HEK293 (cell line): ENCODE measurements at regions not wholly inside any gene's neighbourhood (a gene's known extent, or its start where the extent isn't known, plus 50 kb on each side); places are given as distances from the start of the nearest gene placed in this dataset.

Experiments
- CTCF ChIA-PET: fragments of 350-600 bp; formaldehyde crosslinking; extraction: SDS; loops from one replicate; lab custom pipeline; 2021; ENCODE audit warnings: antibody characterized with exemption; lab: Yijun Ruan, JAX
- POLR2A ChIA-PET: fragments of 300-600 bp; formaldehyde crosslinking; extraction: SDS; loops from one replicate; lab custom pipeline; 2020; ENCODE audit warnings: antibody characterized with exemption, inconsistent platforms; lab: Yijun Ruan, JAX
- H3K27ac ChIP-seq: fragments of 200-500 bp; sonication (Bioruptor generic); 2 replicates; pipeline ENCODE4 v1.5.1; 2014; ENCODE audit warnings: low read depth, low read length, control low read depth, inconsistent platforms; ENCODE audit errors: extremely low read depth
- H3K36me3 ChIP-seq, 2 experiments: fragments of 200-500 bp in 1 of 2; sonication (Bioruptor generic) in 1 of 2; 1 replicate in 1 of 2; 2 replicates in 1 of 2; pipeline ENCODE4 v1.5.1; 2014 to 2017; ENCODE audit warnings: inconsistent platforms in 2 of 2, low read length in 2 of 2; ENCODE audit not compliant: control insufficient read depth in 2 of 2, insufficient read depth in 1 of 2
- H3K4me1 ChIP-seq: fragments of 200-500 bp; sonication (Bioruptor generic); 2 replicates; pipeline ENCODE4 v1.5.1; 2014; ENCODE audit warnings: mild to moderate bottlenecking, low read length, inconsistent platforms; ENCODE audit not compliant: control insufficient read depth, insufficient read depth
- H3K4me3 ChIP-seq: 2 replicates; pipeline ENCODE4 v1.5.1; 2011; ENCODE audit warnings: low read depth, mild to moderate bottlenecking, control low read depth, low read length, moderate library complexity
- H3K9me3 ChIP-seq: fragments of 200-500 bp; sonication (Bioruptor generic); 2 replicates; pipeline ENCODE4 v1.5.1; 2014; ENCODE audit warnings: low read depth, low read length, inconsistent platforms; ENCODE audit not compliant: control insufficient read depth, insufficient read depth
- EGR2 ChIP-seq: fragments of 450-650 bp; formaldehyde crosslinking; IDR thresholded peaks from 2 replicates; pipeline ENCODE4 v1.5.1; 2016; ENCODE audit warnings: low read depth, missing biosample characterization, missing genetic modification characterization
- KLF7 ChIP-seq: fragments of 450-650 bp; formaldehyde crosslinking; IDR thresholded peaks from 2 replicates; pipeline ENCODE4 v1.5.1; 2016; ENCODE audit warnings: missing biosample characterization, missing genetic modification characterization, borderline replicate concordance
- MEIS1 ChIP-seq: sonication (generic); formaldehyde crosslinking; IDR thresholded peaks from 2 replicates; pipeline ENCODE4 v1.8.1; 2022; ENCODE audit warnings: missing genetic modification reagents, mild to moderate bottlenecking, borderline replicate concordance
- SALL2 ChIP-seq: fragments of 450-650 bp; formaldehyde crosslinking; IDR thresholded peaks from 2 replicates; pipeline ENCODE4 v1.5.0; 2017; ENCODE audit warnings: missing biosample characterization, mild to moderate bottlenecking, missing genetic modification characterization, borderline replicate concordance
- TCF7L2 ChIP-seq: IDR thresholded peaks from 2 replicates; pipeline ENCODE4 v1.6.1; 2011; ENCODE audit warnings: low read depth, mild to moderate bottlenecking, inconsistent platforms, low read length, moderate library complexity, borderline replicate concordance
- ZBTB1 ChIP-seq: fragments of 450-650 bp; formaldehyde crosslinking; IDR thresholded peaks from 2 replicates; pipeline ENCODE4 v1.5.1; 2016; ENCODE audit warnings: missing biosample characterization, missing genetic modification characterization
- ZBTB20 ChIP-seq: fragments of 450-650 bp; formaldehyde crosslinking; IDR thresholded peaks from 2 replicates; pipeline ENCODE4 v1.5.1; 2016; ENCODE audit warnings: missing biosample characterization, missing genetic modification characterization
- ZFHX2 ChIP-seq: fragments of 450-650 bp; formaldehyde crosslinking; conservative IDR thresholded peaks from 2 replicates; pipeline ENCODE4 v1.5.1; 2016; ENCODE audit warnings: missing biosample characterization, missing genetic modification characterization
- ZNF10 ChIP-seq: fragments of 450-650 bp; formaldehyde crosslinking; IDR thresholded peaks from 2 replicates; pipeline ENCODE4 v1.5.1; 2017; ENCODE audit warnings: missing biosample characterization, missing genetic modification characterization
- ZNF202 ChIP-seq: fragments of 450-650 bp; formaldehyde crosslinking; IDR thresholded peaks from 2 replicates; pipeline ENCODE4 v1.5.1; 2016; ENCODE audit warnings: missing biosample characterization, missing genetic modification characterization, borderline replicate concordance
- ZNF214 ChIP-seq: fragments of 450-650 bp; formaldehyde crosslinking; IDR thresholded peaks from 2 replicates; pipeline ENCODE4 v1.5.1; 2017; ENCODE audit warnings: missing biosample characterization, mild to moderate bottlenecking, missing genetic modification characterization, borderline replicate concordance
- ZNF416 ChIP-seq: fragments of 450-650 bp; formaldehyde crosslinking; IDR thresholded peaks from 2 replicates; pipeline ENCODE4 v1.5.1; 2016; ENCODE audit warnings: missing biosample characterization, missing genetic modification characterization
- ZNF426 ChIP-seq: fragments of 450-650 bp; formaldehyde crosslinking; IDR thresholded peaks from 2 replicates; pipeline ENCODE4 v1.5.1; 2017; ENCODE audit warnings: missing biosample characterization, missing genetic modification characterization, mild to moderate bottlenecking, inconsistent platforms, moderate library complexity
- ZNF677 ChIP-seq: fragments of 450-650 bp; IDR thresholded peaks from 2 replicates; pipeline ENCODE4 v1.5.0; 2018; ENCODE audit warnings: missing biosample characterization, mild to moderate bottlenecking, missing genetic modification characterization, moderate library complexity
- ZNF707 ChIP-seq: fragments of 450-650 bp; formaldehyde crosslinking; IDR thresholded peaks from 2 replicates; pipeline ENCODE4 v1.5.1; 2016; ENCODE audit warnings: missing biosample characterization, missing genetic modification characterization
- TF ChIP-seq, protein P1 (sequence below): fragments of 450-650 bp; formaldehyde crosslinking; IDR thresholded peaks from 2 replicates; pipeline ENCODE4 v1.5.1; 2016; ENCODE audit warnings: missing biosample characterization, missing genetic modification characterization
- TF ChIP-seq, protein P2 (sequence below): fragments of 450-650 bp; formaldehyde crosslinking; IDR thresholded peaks from 2 replicates; pipeline ENCODE4 v1.5.1; 2017; ENCODE audit warnings: missing biosample characterization, missing genetic modification characterization
- TF ChIP-seq, protein P3 (sequence below): fragments of 450-650 bp; formaldehyde crosslinking; IDR thresholded peaks from 2 replicates; pipeline ENCODE4 v1.5.1; 2016; ENCODE audit warnings: missing biosample characterization, missing genetic modification characterization
- TF ChIP-seq, protein P4 (sequence below): fragments of 450-650 bp; formaldehyde crosslinking; IDR thresholded peaks from 2 replicates; pipeline ENCODE4 v1.5.1; 2017; ENCODE audit warnings: missing biosample characterization, missing genetic modification characterization
- TF ChIP-seq, protein P5 (sequence below): fragments of 450-650 bp; formaldehyde crosslinking; IDR thresholded peaks from 2 replicates; pipeline ENCODE4 v1.5.1; 2016; ENCODE audit warnings: missing biosample characterization, missing genetic modification characterization

DNA sequence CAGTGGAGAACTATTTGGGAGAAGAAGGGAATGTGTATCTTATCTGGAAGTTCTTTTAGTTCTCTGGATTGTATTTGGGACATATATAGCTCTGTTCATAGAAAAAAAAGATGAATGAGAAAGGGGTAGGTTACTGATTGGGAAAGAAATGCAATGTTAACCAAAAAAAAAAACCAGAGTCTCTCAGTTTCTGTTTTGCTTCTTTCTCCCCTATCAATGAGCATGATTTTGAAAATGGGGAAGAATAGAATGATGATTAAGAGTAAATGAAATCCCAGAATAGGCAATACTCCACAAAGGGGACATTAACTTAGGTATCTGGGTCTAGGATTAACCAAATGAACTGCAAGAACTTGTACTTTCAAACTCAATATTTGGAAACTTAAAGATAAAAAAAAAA lies 92.9 kb downstream of the RHOU start:
- no peak overlapping the region for H3K4me3 ChIP-seq
- peaks cover 17% of the 10 kb centered on the region for H3K4me1 ChIP-seq
- H3K9me3 ChIP-seq: no peaks in the 10 kb centered on the region
- H3K27ac ChIP-seq: no peak overlapping the region
- POLR2A ChIA-PET: interaction anchor here (0.7 to 1.8 kb wide), 2 partner anchors 11 to 75 kb away, joined by 3 to 5 read pairs; no protein-coding TSS in a partner anchor
- TF ChIP-seq ZNF677 (tag by site-specific recombination): no peak
- TF ChIP-seq KLF7: no peak
- TF ChIP-seq ZNF10: no peak
- TF ChIP-seq, protein P1, sequence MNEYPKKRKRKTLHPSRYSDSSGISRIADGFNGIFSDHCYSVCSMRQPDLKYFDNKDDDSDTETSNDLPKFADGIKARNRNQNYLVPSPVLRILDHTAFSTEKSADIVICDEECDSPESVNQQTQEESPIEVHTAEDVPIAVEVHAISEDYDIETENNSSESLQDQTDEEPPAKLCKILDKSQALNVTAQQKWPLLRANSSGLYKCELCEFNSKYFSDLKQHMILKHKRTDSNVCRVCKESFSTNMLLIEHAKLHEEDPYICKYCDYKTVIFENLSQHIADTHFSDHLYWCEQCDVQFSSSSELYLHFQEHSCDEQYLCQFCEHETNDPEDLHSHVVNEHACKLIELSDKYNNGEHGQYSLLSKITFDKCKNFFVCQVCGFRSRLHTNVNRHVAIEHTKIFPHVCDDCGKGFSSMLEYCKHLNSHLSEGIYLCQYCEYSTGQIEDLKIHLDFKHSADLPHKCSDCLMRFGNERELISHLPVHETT (tag by site-specific recombination): no peak
- no peak for TF ChIP-seq ZNF202
- no peak for TF ChIP-seq ZNF214 (tag by site-specific recombination)
- TF ChIP-seq ZFHX2 (tag by site-specific recombination): no peak
- TF ChIP-seq TCF7L2: no peak
- TF ChIP-seq, protein P2, sequence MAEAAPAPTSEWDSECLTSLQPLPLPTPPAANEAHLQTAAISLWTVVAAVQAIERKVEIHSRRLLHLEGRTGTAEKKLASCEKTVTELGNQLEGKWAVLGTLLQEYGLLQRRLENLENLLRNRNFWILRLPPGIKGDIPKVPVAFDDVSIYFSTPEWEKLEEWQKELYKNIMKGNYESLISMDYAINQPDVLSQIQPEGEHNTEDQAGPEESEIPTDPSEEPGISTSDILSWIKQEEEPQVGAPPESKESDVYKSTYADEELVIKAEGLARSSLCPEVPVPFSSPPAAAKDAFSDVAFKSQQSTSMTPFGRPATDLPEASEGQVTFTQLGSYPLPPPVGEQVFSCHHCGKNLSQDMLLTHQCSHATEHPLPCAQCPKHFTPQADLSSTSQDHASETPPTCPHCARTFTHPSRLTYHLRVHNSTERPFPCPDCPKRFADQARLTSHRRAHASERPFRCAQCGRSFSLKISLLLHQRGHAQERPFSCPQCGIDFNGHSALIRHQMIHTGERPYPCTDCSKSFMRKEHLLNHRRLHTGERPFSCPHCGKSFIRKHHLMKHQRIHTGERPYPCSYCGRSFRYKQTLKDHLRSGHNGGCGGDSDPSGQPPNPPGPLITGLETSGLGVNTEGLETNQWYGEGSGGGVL (tag by site-specific recombination): no peak
- no peak for TF ChIP-seq MEIS1
- TF ChIP-seq, protein P3, sequence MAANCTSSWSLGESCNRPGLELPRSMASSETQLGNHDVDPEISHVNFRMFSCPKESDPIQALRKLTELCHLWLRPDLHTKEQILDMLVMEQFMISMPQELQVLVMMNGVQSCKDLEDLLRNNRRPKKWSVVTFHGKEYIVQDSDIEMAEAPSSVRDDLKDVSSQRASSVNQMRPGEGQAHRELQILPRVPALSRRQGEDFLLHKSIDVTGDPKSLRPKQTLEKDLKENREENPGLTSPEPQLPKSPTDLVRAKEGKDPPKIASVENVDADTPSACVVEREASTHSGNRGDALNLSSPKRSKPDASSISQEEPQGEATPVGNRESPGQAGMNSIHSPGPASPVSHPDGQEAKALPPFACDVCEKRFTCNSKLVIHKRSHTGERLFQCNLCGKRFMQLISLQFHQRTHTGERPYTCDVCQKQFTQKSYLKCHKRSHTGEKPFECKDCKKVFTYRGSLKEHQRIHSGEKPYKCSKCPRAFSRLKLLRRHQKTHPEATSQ: no peak
- no peak for TF ChIP-seq ZNF426
- TF ChIP-seq, protein P4, sequence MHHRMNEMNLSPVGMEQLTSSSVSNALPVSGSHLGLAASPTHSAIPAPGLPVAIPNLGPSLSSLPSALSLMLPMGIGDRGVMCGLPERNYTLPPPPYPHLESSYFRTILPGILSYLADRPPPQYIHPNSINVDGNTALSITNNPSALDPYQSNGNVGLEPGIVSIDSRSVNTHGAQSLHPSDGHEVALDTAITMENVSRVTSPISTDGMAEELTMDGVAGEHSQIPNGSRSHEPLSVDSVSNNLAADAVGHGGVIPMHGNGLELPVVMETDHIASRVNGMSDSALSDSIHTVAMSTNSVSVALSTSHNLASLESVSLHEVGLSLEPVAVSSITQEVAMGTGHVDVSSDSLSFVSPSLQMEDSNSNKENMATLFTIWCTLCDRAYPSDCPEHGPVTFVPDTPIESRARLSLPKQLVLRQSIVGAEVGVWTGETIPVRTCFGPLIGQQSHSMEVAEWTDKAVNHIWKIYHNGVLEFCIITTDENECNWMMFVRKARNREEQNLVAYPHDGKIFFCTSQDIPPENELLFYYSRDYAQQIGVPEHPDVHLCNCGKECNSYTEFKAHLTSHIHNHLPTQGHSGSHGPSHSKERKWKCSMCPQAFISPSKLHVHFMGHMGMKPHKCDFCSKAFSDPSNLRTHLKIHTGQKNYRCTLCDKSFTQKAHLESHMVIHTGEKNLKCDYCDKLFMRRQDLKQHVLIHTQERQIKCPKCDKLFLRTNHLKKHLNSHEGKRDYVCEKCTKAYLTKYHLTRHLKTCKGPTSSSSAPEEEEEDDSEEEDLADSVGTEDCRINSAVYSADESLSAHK (tag by site-specific recombination): no peak
- TF ChIP-seq ZNF707: no peak
- no peak for TF ChIP-seq ZBTB20 (tag by site-specific recombination)
- no peak for TF ChIP-seq SALL2 (tag by site-specific recombination)
- TF ChIP-seq, protein P5, sequence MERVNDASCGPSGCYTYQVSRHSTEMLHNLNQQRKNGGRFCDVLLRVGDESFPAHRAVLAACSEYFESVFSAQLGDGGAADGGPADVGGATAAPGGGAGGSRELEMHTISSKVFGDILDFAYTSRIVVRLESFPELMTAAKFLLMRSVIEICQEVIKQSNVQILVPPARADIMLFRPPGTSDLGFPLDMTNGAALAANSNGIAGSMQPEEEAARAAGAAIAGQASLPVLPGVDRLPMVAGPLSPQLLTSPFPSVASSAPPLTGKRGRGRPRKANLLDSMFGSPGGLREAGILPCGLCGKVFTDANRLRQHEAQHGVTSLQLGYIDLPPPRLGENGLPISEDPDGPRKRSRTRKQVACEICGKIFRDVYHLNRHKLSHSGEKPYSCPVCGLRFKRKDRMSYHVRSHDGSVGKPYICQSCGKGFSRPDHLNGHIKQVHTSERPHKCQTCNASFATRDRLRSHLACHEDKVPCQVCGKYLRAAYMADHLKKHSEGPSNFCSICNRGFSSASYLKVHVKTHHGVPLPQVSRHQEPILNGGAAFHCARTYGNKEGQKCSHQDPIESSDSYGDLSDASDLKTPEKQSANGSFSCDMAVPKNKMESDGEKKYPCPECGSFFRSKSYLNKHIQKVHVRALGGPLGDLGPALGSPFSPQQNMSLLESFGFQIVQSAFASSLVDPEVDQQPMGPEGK: no peak
- no peak for TF ChIP-seq EGR2
- TF ChIP-seq ZNF416 (tag by site-specific recombination): no peak
- TF ChIP-seq ZBTB1 (tag by site-specific recombination): no peak
- TF ChIP-seq, all 188 proteins: peak for 0
- CTCF ChIA-PET: interaction anchor here (0.6 to 1.0 kb wide), 4 partner anchors 13 to 160 kb away, joined by 3 to 5 read pairs (median 4); no protein-coding TSS in a partner anchor
- H3K36me3 ChIP-seq: no peaks in the 10 kb centered on the region
